Small intestine (tissue), 7 donors: ENCODE measurements at regions not wholly inside any gene's neighbourhood (a gene's known extent, or its start where the extent isn't known, plus 50 kb on each side); places are given as distances from the start of the nearest gene placed in this dataset.

Experiments
- DNase-seq, 2 donors: peaks; one replicate each; pipeline versions ENCODE4 v3.0.0 to v3.0.0-alpha.2; 2013
- FAIRE-seq: peaks from 2 replicates; lab custom pipeline; 2012; peaks lifted over from hg19 to GRCh38; lab: Jason Lieb, UNC
- H3K27ac ChIP-seq, 3 donors: one replicate each; pipeline ENCODE4 v1.5.1; 2013; ENCODE audit warnings: low read length in 2 of 3, mild to moderate bottlenecking in 2 of 3, control low read depth in 1 of 3, inconsistent platforms in 1 of 3, low read depth in 1 of 3, moderate library complexity in 1 of 3
- H3K27me3 ChIP-seq, 3 donors: one replicate each; pipeline ENCODE4 v1.6.1; 2013; ENCODE audit warnings: low read length in 3 of 3, inconsistent platforms in 1 of 3; ENCODE audit not compliant: control insufficient read depth in 3 of 3, insufficient read depth in 3 of 3
- H3K36me3 ChIP-seq, 3 donors: one replicate each; pipeline ENCODE4 v1.6.1; 2013; ENCODE audit warnings: low read length in 3 of 3, inconsistent platforms in 1 of 3, low read depth in 1 of 3, mild to moderate bottlenecking in 1 of 3, moderate library complexity in 1 of 3; ENCODE audit not compliant: control insufficient read depth in 3 of 3, insufficient read depth in 2 of 3
- H3K4me1 ChIP-seq, 3 donors: one replicate each; pipeline ENCODE4 v1.6.1; 2013; ENCODE audit warnings: low read length in 2 of 3, inconsistent platforms in 1 of 3, low read depth in 1 of 3, mild to moderate bottlenecking in 1 of 3, moderate library complexity in 1 of 3; ENCODE audit not compliant: control insufficient read depth in 3 of 3, insufficient read depth in 2 of 3
- H3K4me3 ChIP-seq, 3 donors: one replicate each; pipeline ENCODE4 v1.5.1; 2013; ENCODE audit warnings: low read length in 3 of 3, control low read depth in 1 of 3, inconsistent platforms in 1 of 3, low read depth in 1 of 3, mild to moderate bottlenecking in 1 of 3, moderate library complexity in 1 of 3
- H3K9me3 ChIP-seq, 2 donors: one replicate each; pipeline ENCODE4 v1.6.1; 2013; ENCODE audit warnings: low read depth in 1 of 2, low read length in 1 of 2; ENCODE audit not compliant: control insufficient read depth in 2 of 2, insufficient read depth in 1 of 2
- WGBS, 3 donors: extraction: QIAGEN DNeasy Blood & Tissue Kit; methylation state at CpG; one replicate each; pipeline ENCODE4 v1.1.7; 2013; 5-methylcytosine and 5-hydroxymethylcytosine counted together
- donor health status: healthy with polysubstance abuse.
- donor health status: control.
- donor health status: control.
- donor health status: Bipolar disorder and iron deficiency.
- donor health status: healthy.

DNA sequence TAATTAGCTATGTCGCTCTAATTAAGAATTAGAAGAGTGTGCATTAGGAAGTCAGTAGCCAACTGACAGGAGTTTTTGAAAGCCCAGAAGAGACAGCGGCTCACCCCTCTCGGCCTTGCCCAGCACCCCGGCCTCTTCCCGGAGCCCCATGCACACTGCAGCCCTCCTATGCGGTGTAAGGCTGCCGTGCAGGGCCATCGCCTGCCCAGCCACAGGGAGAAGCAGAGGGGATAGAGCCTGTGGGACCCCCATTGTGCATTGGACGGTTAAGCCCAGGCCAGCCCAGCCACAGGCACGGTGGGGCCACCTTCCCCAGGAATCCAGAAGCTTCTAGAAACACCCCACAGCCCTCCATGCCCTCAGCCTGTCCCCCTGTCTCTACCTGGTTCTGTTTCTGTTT, 569.7 kb upstream of the MKI67 start:
- Histone ChIP-seq H3K9me3 (no peaks in the 10 kb centered on the region), H3K4me1 (no peaks in the 10 kb centered on the region), H3K27me3 (peaks cover 0 to 3% (median 0%) of the 10 kb centered on the region in 3 donors), H3K4me3 (no peak overlapping the region), H3K36me3 (no peaks in the 10 kb centered on the region), H3K27ac (no peak overlapping the region)
- no peak for DNase-seq
- FAIRE-seq, result no peak
- WGBS, 3 donors, result 70 to 82% (median 80%) methylated on average over 10 of the region's 10 CpGs

DNA sequence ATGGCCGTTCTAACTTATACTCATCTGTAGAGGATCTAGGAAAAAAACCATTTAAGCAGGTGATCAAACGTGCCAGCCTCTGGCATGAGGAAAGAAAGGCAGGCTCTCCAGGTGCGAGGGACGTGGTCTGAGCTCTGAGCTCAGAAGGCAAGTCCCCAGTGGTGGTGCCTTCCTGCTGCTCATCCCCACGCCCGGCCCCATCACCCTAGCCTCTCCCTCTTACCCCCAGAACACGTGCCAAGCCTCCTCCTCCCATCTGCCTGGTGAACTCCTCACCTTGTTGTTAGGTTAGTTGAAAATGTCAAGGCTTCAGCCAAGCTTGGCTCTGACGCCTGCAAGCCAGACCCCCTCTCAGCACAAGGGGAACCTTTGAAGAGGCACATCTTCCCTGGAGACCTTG, 571.2 kb upstream of the MKI67 start:
- Histone ChIP-seq H3K4me1 (no peaks in the 10 kb centered on the region), H3K9me3 (no peaks in the 10 kb centered on the region), H3K36me3 (no peaks in the 10 kb centered on the region), H3K27me3 (no peaks in the 10 kb centered on the region), H3K4me3 (no peak overlapping the region), H3K27ac (no peak overlapping the region)
- WGBS, 3 donors, result 48 to 72% (median 53%) methylated on average over 8 of the region's 8 CpGs
- FAIRE-seq (no peak), DNase-seq (no peak)

DNA sequence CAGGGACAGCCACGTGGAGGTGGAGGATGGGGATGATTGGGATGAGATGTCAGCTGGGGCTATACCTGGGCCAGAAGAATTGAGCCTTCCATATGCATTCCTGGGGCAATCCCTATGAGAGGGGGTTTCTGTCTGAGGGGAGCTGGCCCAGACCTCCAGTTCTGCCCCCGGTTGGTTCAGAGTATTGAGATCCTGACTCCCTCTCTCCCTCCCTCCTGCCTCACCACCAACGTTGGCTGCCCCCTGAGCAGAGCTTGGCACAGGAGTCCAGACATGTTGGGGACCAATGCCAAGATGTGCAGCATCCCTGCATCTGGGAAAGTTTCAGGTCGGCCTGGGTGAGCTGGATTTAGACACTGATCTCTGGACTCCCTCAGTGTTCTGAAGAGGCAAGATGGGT, 575.2 kb upstream of the MKI67 start:
- Histone ChIP-seq H3K4me1 (no peaks in the 10 kb centered on the region), H3K9me3 (no peaks in the 10 kb centered on the region), H3K36me3 (no peaks in the 10 kb centered on the region), H3K27ac (no peak overlapping the region), H3K4me3 (no peak overlapping the region), H3K27me3 (no peaks in the 10 kb centered on the region)
- FAIRE-seq (no peak), DNase-seq (no peak)
- 38 to 47% (median 39%) methylated on average over 4 of the region's 4 CpGs for WGBS, 3 donors

DNA sequence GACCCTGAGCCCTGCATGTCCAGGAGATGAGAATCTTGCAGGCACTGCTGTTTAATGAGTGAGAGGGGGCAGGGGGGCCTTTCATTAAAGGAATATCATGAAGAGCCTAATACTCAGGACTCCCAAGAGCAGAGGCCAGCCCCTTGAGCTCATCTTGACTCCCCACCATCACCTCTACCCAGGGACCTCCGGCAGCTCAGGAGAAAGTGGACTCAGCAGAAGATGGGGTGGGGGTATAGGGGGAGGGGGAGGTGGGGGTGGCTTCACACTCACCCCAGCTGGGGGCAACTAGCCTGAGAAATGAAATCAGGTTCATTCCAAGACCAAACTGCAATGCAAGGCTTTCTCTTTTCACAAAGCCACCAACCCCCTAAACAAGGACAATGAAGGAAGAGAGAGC, 575.6 kb upstream of the MKI67 start:
- H3K27me3 ChIP-seq, result no peaks in the 10 kb centered on the region
- H3K4me3 ChIP-seq, result no peak overlapping the region
- no peaks in the 10 kb centered on the region for H3K9me3 ChIP-seq
- 78 to 88% methylated on average over 1 of the region's 1 CpG; no CpG with 5 or more reads in 1 of the 3 donors for WGBS, 3 donors
- H3K36me3 ChIP-seq, result no peaks in the 10 kb centered on the region
- DNase-seq (no peak), FAIRE-seq (no peak)
- no peak overlapping the region for H3K27ac ChIP-seq
- H3K4me1 ChIP-seq, result no peaks in the 10 kb centered on the region

DNA sequence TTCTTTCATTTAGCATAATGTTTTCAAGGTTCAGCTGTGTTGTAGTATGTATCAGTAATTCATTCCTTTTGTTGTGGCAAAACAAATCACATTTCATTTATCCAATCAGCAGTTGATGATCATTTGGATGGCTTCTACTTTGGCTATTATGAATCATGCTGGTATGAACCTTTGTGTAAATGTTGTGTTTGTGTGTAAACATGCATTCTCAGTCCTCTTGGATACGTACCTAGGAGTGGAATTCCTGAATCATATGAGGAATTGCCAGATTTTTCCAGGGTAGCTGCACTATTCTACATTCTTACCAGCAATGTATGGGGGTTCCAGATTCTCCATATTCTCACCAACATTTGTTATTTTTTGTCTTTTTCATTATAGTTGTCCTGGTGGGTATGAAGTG, 578.5 kb upstream of the MKI67 start:
- Histone ChIP-seq H3K36me3 (no peaks in the 10 kb centered on the region), H3K4me1 (no peaks in the 10 kb centered on the region), H3K27me3 (peaks cover 0 to 5% (median 0%) of the 10 kb centered on the region in 3 donors), H3K9me3 (no peaks in the 10 kb centered on the region), H3K4me3 (no peak overlapping the region), H3K27ac (no peak overlapping the region)
- no peak for FAIRE-seq
- no peak for DNase-seq
- WGBS, 3 donors, result 33 to 59% (median 39%) methylated on average over 1 of the region's 1 CpG

DNA sequence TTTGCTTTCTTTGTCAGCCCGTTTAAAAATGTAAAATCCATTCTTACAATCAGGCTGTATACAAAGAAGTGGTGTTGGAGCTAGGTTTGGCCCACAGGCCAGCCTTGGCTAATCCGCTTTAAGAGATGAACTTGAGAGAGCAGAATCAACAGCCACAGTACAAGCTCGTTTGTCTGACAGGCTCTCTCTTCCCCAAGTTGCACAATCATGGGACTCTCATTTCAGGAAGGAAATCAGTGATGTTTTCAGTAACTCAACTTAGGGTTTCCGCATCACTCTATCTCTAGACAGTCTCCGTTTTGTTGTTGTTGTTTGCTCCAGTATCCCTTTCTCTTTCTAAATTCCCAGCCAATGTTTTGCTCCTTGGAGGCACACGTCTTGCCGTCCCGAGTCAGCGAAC, 582.0 kb upstream of the MKI67 start:
- Histone ChIP-seq H3K27me3 (peaks cover 0 to 8% (median 0%) of the 10 kb centered on the region in 3 donors), H3K4me3 (no peak overlapping the region), H3K36me3 (no peaks in the 10 kb centered on the region), H3K9me3 (no peaks in the 10 kb centered on the region), H3K27ac (no peak overlapping the region), H3K4me1 (no peaks in the 10 kb centered on the region)
- WGBS, 3 donors, result 74 to 76% (median 75%) methylated on average over 9 of the region's 9 CpGs
- DNase-seq (no peak), FAIRE-seq (no peak)

DNA sequence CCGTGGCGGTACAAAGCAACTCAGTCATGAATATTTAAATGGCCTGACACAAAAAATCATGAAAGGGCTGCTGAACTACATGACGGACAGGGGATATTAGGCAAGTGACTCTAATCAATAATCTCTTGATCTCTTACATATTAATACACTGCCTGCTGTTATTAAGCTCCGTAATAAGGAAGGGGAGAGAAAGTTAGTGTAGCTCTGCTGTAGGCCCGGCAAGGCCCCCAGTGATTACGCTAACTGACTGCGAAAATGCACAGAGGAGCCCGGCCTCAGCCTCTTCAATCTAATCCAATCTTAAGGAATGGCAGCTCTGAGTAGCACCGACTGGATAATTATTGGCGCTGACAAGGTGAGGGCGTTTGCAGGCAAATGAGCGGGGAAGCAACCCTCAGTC, 583.5 kb upstream of the MKI67 start:
- Histone ChIP-seq H3K27ac (no peak overlapping the region), H3K4me3 (no peak overlapping the region), H3K27me3 (peaks cover 0 to 8% (median 0%) of the 10 kb centered on the region in 3 donors), H3K4me1 (no peaks in the 10 kb centered on the region), H3K36me3 (no peaks in the 10 kb centered on the region), H3K9me3 (no peaks in the 10 kb centered on the region)
- WGBS, 3 donors, result 53 to 78% (median 68%) methylated on average over 12 of the region's 12 CpGs
- FAIRE-seq (no peak), DNase-seq (no peak)

DNA sequence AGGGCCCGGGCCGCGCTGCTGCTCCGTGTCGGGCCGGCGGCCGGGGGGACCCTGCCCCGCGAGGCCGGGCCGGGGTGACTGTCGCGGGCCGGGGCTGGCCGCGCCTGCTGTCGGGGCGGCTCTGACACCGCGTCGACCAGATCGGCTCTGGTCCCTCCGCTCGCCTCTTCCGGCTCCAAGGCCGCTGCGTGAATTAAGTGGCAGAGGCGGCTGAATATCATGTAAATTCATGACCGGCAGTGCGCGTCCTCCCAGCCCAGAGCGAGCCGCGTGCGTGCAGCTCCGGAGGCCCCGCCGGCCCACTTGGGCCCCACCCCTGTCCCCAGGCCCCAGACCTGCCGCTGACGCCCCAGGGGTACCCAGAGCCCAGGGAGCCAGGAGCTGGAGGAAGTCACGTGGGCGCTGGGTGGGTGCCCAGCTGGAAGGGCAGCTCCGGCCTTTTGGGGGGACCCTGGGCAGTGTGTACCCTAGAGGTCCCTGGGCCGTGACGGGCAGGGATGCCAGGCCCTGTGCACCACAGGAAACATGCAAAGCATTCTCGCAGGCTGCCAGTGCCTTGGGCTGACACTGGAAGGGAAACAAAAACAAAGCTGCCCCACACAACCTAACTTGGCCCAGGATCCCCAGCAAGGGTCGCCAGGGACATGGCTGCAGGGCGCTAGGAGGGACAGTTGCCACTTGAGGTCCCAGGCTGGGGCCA, 584.0 kb upstream of the MKI67 start:
- 26 to 38% (median 26%) methylated on average over 46 to 49 of the region's 49 CpGs for WGBS, 3 donors
- H3K4me1 ChIP-seq, result no peaks in the 10 kb centered on the region
- H3K36me3 ChIP-seq, result no peaks in the 10 kb centered on the region
- no peak overlapping the region for H3K4me3 ChIP-seq
- H3K27me3 ChIP-seq, result peaks cover 0 to 8% (median 0%) of the 10 kb centered on the region in 3 donors
- H3K9me3 ChIP-seq, result no peaks in the 10 kb centered on the region
- DNase-seq (no peak), FAIRE-seq (no peak)
- H3K27ac ChIP-seq, result no peak overlapping the region

DNA sequence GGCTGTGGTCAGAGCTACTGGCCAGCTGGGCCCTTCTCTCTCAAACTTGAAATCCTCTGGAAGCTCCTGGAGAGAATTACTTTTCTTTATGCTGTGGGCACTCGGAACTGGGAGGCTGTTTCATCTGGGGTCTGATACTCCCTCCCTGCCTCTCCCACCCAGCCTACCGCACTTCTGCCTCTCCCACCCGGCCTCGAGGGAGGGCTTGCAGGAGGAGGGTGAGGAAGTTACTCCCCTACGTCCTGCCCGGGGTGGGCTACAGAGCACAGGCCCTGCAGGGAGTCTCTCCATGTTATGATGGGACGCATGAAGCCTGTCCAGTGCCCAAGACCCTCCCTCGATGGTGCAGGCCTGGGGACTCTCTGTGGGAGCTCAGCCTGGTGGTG, 584.6 kb upstream of the MKI67 start:
- H3K27me3 ChIP-seq, result peaks cover 0 to 8% (median 0%) of the 10 kb centered on the region in 3 donors
- FAIRE-seq, result no peak
- H3K4me3 ChIP-seq, result no peak overlapping the region
- H3K36me3 ChIP-seq, result no peaks in the 10 kb centered on the region
- WGBS, 3 donors, result 80% methylated on average over 8 of the region's 8 CpGs
- DNase-seq, result no peak
- no peaks in the 10 kb centered on the region for H3K4me1 ChIP-seq
- no peaks in the 10 kb centered on the region for H3K9me3 ChIP-seq
- no peak overlapping the region for H3K27ac ChIP-seq
